ENCODE measurements at regions not wholly inside any gene's neighbourhood (a gene's known extent, or its start where the extent isn't known, plus 50 kb on each side); places are given as distances from the start of the nearest gene placed in this dataset.

GRCh38 chr10:78377356-78377755, 343.7 kb downstream of the RPS24 start:
- no peak for TF ChIP-seq POLR2A (IDR thresholded peaks at IDR 0.05)
- TF ChIP-seq CTCF (IDR thresholded peaks at IDR 0.05) = no peak
- Histone ChIP-seq H3K4me1 (replicated peaks in 1 of 2) (no peaks in the 10 kb centered on the region), H3K27ac (no peak overlapping the region), H3K27me3 (no peaks in the 10 kb centered on the region), H3K9me3 (replicated peaks in 1 of 3) (no peaks in the 10 kb centered on the region), H3K4me3 (no peak overlapping the region), H3K36me3 (replicated peaks in 1 of 2) (no peaks in the 10 kb centered on the region)
- no peak for DNase-seq
- intact Hi-C loops (cut with DNase I) = no loop called here
- 88 to 100% (median 100%) methylated on average over 1 of the region's 1 CpG for WGBS, 4 donors

GRCh38 chr10:78378192-78378591, 344.5 kb downstream of the RPS24 start:
- no peaks in the 10 kb centered on the region for H3K27me3 ChIP-seq
- H3K36me3 ChIP-seq (replicated peaks in 1 of 2) = no peaks in the 10 kb centered on the region
- no peaks in the 10 kb centered on the region for H3K9me3 ChIP-seq (replicated peaks in 1 of 3)
- no peak overlapping the region for H3K27ac ChIP-seq
- H3K4me3 ChIP-seq = no peak overlapping the region
- 94 to 95% (median 94%) methylated on average over 4 of the region's 4 CpGs for WGBS, 4 donors
- no peaks in the 10 kb centered on the region for H3K4me1 ChIP-seq (replicated peaks in 1 of 2)
- DNase-seq = no peak
- intact Hi-C loops (cut with DNase I) = no loop called here
- no peak for TF ChIP-seq CTCF (IDR thresholded peaks at IDR 0.05)
- TF ChIP-seq POLR2A (IDR thresholded peaks at IDR 0.05) = no peak

- H3K27ac ChIP-seq = no peak overlapping the region
- H3K27me3 ChIP-seq = no peaks in the 10 kb centered on the region
- no peak for TF ChIP-seq POLR2A (IDR thresholded peaks at IDR 0.05)
- peak in 2 of 6 experiments; percentile 16 to 24 for TF ChIP-seq CTCF (IDR thresholded peaks at IDR 0.05)
- no peak overlapping the region for H3K4me3 ChIP-seq
- no peaks in the 10 kb centered on the region for H3K36me3 ChIP-seq (replicated peaks in 1 of 2)
- no peaks in the 10 kb centered on the region for H3K4me1 ChIP-seq (replicated peaks in 1 of 2)
- no peak for DNase-seq
- WGBS, 4 donors = 49 to 52% (median 50%) methylated on average over 18 to 19 of the region's 19 CpGs
- intact Hi-C loops (cut with DNase I) = no loop called here
- H3K9me3 ChIP-seq (replicated peaks in 1 of 3) = no peaks in the 10 kb centered on the region
Measured at GRCh38 chr10:78381107-78381506, 347.4 kb downstream of the RPS24 start.

- Histone ChIP-seq H3K27ac (no peak overlapping the region), H3K4me3 (no peak overlapping the region), H3K36me3 (replicated peaks in 1 of 2) (no peaks in the 10 kb centered on the region), H3K9me3 (replicated peaks in 1 of 3) (no peaks in the 10 kb centered on the region), H3K4me1 (replicated peaks in 1 of 2) (no peaks in the 10 kb centered on the region), H3K27me3 (no peaks in the 10 kb centered on the region)
- no peak for TF ChIP-seq CTCF (IDR thresholded peaks at IDR 0.05)
- TF ChIP-seq POLR2A (IDR thresholded peaks at IDR 0.05) = no peak
- no peak for DNase-seq
- intact Hi-C loops (cut with DNase I) = no loop called here
- WGBS, 4 donors = 66 to 80% (median 73%) methylated on average over 5 of the region's 5 CpGs
Measured at GRCh38 chr10:78382047-78382446, 348.4 kb downstream of the RPS24 start.
